ENCODE measurements at regions not wholly inside any gene's neighbourhood (a gene's known extent, or its start where the extent isn't known, plus 50 kb on each side); places are given as distances from the start of the nearest gene placed in this dataset.

DNA sequence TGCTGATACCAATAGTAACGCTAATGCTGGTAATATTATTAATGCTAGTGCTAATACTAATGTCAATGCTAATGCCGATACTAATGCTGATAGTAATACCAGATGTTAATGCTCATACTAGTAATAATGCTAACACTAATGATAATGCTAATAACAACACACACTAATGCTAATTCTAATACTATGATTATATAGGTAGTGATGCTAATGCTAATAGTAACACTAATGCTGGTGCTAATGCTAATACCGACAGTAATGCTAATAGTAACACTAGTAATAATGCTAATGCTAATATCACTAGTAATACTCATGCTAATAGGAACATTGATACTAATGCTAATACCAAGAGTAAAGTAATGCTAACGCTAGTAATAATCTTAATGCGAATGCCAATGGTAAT is 406.4 kb upstream of the RNF32 start:
- TF ChIP-seq, protein P1, sequence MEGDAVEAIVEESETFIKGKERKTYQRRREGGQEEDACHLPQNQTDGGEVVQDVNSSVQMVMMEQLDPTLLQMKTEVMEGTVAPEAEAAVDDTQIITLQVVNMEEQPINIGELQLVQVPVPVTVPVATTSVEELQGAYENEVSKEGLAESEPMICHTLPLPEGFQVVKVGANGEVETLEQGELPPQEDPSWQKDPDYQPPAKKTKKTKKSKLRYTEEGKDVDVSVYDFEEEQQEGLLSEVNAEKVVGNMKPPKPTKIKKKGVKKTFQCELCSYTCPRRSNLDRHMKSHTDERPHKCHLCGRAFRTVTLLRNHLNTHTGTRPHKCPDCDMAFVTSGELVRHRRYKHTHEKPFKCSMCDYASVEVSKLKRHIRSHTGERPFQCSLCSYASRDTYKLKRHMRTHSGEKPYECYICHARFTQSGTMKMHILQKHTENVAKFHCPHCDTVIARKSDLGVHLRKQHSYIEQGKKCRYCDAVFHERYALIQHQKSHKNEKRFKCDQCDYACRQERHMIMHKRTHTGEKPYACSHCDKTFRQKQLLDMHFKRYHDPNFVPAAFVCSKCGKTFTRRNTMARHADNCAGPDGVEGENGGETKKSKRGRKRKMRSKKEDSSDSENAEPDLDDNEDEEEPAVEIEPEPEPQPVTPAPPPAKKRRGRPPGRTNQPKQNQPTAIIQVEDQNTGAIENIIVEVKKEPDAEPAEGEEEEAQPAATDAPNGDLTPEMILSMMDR (IDR thresholded peaks at IDR 0.05; ENCODE audit: low read depth, low read length, poor library complexity, severe bottlenecking) = no peak
- no peak for TF ChIP-seq EZH2phosphoT487 (IDR thresholded peaks at IDR 0.05; ENCODE audit: borderline replicate concordance, low read length)

Measured in DOHH2 (cell line).